IMR-90 (cell line): ENCODE measurements at regions not wholly inside any gene's neighbourhood (a gene's known extent, or its start where the extent isn't known, plus 50 kb on each side); places are given as distances from the start of the nearest gene placed in this dataset.

Experiments used
- ATAC-seq: fragments of 200-7000 bp; cut with Tn5 transposase; 2 replicates; pipeline ENCODE4 v1.9.1; 2020; ENCODE audit warnings: low read depth, mild to moderate bottlenecking, moderate library complexity
- BruUV-seq: library from RNA; stranded (reverse); fragments of 400-500 nt; replicated peaks from 2 replicates; lab custom pipeline; 2021; lab: Mats Ljungman, UMichigan
- CTCF ChIA-PET: fragments of 300-600 bp; formaldehyde crosslinking; extraction: SDS; loops from one replicate; lab custom pipeline; 2021; ENCODE audit warnings: antibody characterized with exemption; lab: Yijun Ruan, JAX
- POLR2A ChIA-PET: fragments of 300-600 bp; sonication (Branson Sonifier 250); formaldehyde crosslinking; loops from one replicate; lab custom pipeline; 2022; ENCODE audit warnings: antibody characterized with exemption; ENCODE audit not compliant: unreplicated experiment; lab: Charles Lee
- DNase-seq: peaks from one replicate; pipeline ENCODE4 v3.0.0; 2013
- H2AFZ ChIP-seq: replicated peaks from 2 replicates; pipeline ENCODE3; 2013; ENCODE audit warnings: low read length, mild to moderate bottlenecking; ENCODE audit not compliant: poor library complexity
- H2AK5ac ChIP-seq: 2 replicates; pipeline ENCODE4 v1.6.1; 2013; ENCODE audit warnings: low read depth, low read length, inconsistent platforms
- H2AK9ac ChIP-seq: replicated peaks from 2 replicates; pipeline ENCODE3; 2013; ENCODE audit warnings: mild to moderate bottlenecking, low read depth, low read length, moderate library complexity; ENCODE audit not compliant: poor library complexity
- H2BK120ac ChIP-seq: 2 replicates; pipeline ENCODE4 v1.6.1; 2013; ENCODE audit warnings: low read depth, low read length, inconsistent platforms
- H2BK15ac ChIP-seq: 3 replicates; pipeline ENCODE4 v1.6.1; 2013; ENCODE audit warnings: low read depth, low read length, inconsistent platforms
- H2BK20ac ChIP-seq: 2 replicates; pipeline ENCODE4 v1.6.1; 2013; ENCODE audit warnings: low read depth, mild to moderate bottlenecking, inconsistent platforms, low read length, moderate library complexity
- H2BK5ac ChIP-seq: 2 replicates; pipeline ENCODE4 v1.6.1; 2013; ENCODE audit warnings: mild to moderate bottlenecking, low read depth, low read length, inconsistent platforms; ENCODE audit not compliant: poor library complexity, severe bottlenecking
- H3K14ac ChIP-seq: replicated peaks from 2 replicates; pipeline ENCODE4 v1.6.1; 2013; ENCODE audit warnings: low read depth, low read length, inconsistent platforms
- H3K18ac ChIP-seq: 2 replicates; pipeline ENCODE4 v1.6.1; 2013; ENCODE audit warnings: low read depth, low read length, control low read depth
- H3K23ac ChIP-seq: 2 replicates; pipeline ENCODE4 v1.6.1; 2013; ENCODE audit warnings: low read depth, low read length, inconsistent platforms
- H3K27ac ChIP-seq: 2 replicates; pipeline ENCODE4 v1.5.1; 2013; ENCODE audit warnings: mild to moderate bottlenecking, control low read depth, low read length; ENCODE audit not compliant: insufficient read depth
- H3K27me3 ChIP-seq: 2 replicates; pipeline ENCODE4 v1.6.1; 2013; ENCODE audit warnings: low read length; ENCODE audit not compliant: control insufficient read depth, insufficient read depth
- H3K36me3 ChIP-seq: 2 replicates; pipeline ENCODE4 v1.6.1; 2013; ENCODE audit warnings: low read length, mixed read lengths; ENCODE audit not compliant: control insufficient read depth, insufficient read depth
- H3K4ac ChIP-seq: 2 replicates; pipeline ENCODE4 v1.6.1; 2013; ENCODE audit warnings: low read depth, low read length, inconsistent platforms
- H3K4me1 ChIP-seq: 2 replicates; pipeline ENCODE4 v1.6.1; 2013; ENCODE audit warnings: low read length, mixed read lengths; ENCODE audit not compliant: control insufficient read depth, insufficient read depth
- H3K4me2 ChIP-seq: 2 replicates; pipeline ENCODE4 v1.6.1; 2013; ENCODE audit warnings: low read depth, mild to moderate bottlenecking, control low read depth, low read length, moderate library complexity
- H3K4me3 ChIP-seq: 2 replicates; pipeline ENCODE4 v1.5.1; 2013; ENCODE audit warnings: low read depth, mild to moderate bottlenecking, control low read depth, low read length, moderate library complexity; ENCODE audit not compliant: insufficient read depth
- H3K56ac ChIP-seq: 2 replicates; pipeline ENCODE4 v1.6.1; 2013; ENCODE audit warnings: low read length, inconsistent platforms; ENCODE audit not compliant: insufficient read depth; ENCODE audit errors: extremely low read depth
- H3K79me1 ChIP-seq, 2 experiments: 2 replicates each; pipeline ENCODE4 v1.6.1; 2013; ENCODE audit warnings: low read length in 2 of 2, inconsistent platforms in 1 of 2, low read depth in 1 of 2
- H3K9ac ChIP-seq: 2 replicates; pipeline ENCODE4 v1.6.1; 2013; ENCODE audit warnings: low read depth, low read length, control low read depth
- H3K9me1 ChIP-seq: 2 replicates; pipeline ENCODE4 v1.6.1; 2013; ENCODE audit warnings: low read length, inconsistent platforms; ENCODE audit not compliant: insufficient read depth
- H3K9me3 ChIP-seq: 2 replicates; pipeline ENCODE4 v1.6.1; 2013; ENCODE audit warnings: low read length; ENCODE audit not compliant: control insufficient read depth, insufficient read depth
- H4K20me1 ChIP-seq: 2 replicates; pipeline ENCODE4 v1.6.1; 2013; ENCODE audit warnings: low read length, inconsistent platforms; ENCODE audit not compliant: insufficient read depth
- H4K5ac ChIP-seq: 2 replicates; pipeline ENCODE4 v1.6.1; 2013; ENCODE audit warnings: mild to moderate bottlenecking, low read depth, low read length, control low read depth
- H4K8ac ChIP-seq, 2 experiments: 2 replicates each; pipeline ENCODE4 v1.6.1; 2013; ENCODE audit warnings: low read depth in 2 of 2, low read length in 2 of 2, control low read depth in 1 of 2, inconsistent platforms in 1 of 2
- H4K91ac ChIP-seq: 2 replicates; pipeline ENCODE4 v1.6.1; 2013; ENCODE audit warnings: low read depth, low read length, inconsistent platforms; ENCODE audit not compliant: insufficient read depth
- CEBPB ChIP-seq: IDR thresholded peaks from 2 replicates; pipeline ENCODE4 v1.6.1; 2012; ENCODE audit warnings: low read depth, low read length, improper control_type of control experiment
- CHD1 ChIP-seq: IDR thresholded peaks from 2 replicates; pipeline ENCODE4 v1.6.1; 2012; ENCODE audit warnings: low read depth, low read length, improper control_type of control experiment
- FOS ChIP-seq: fragments of 150-350 bp; IDR thresholded peaks from 2 replicates; pipeline ENCODE4 v1.6.1; 2016; ENCODE audit warnings: low read depth, low read length
- MAZ ChIP-seq: IDR thresholded peaks from 2 replicates; pipeline ENCODE4 v1.6.1; 2012; ENCODE audit warnings: low read depth, mild to moderate bottlenecking, low read length, improper control_type of control experiment, moderate library complexity, borderline replicate concordance
- SMC3 ChIP-seq: fragments of 150-350 bp; IDR thresholded peaks from 2 replicates; pipeline ENCODE4 v1.6.1; 2016; ENCODE audit warnings: low read depth, mild to moderate bottlenecking, antibody characterized with exemption, low read length, moderate library complexity
- USF2 ChIP-seq: fragments of 150-350 bp; IDR thresholded peaks from 2 replicates; pipeline ENCODE4 v1.6.1; 2017; ENCODE audit warnings: mild to moderate bottlenecking, antibody characterized with exemption, low read length, low read depth
- WGBS, 2 experiments: methylation state at CpG; one replicate each; pipeline versions ENCODE4 v1.1.5 to v1.1.7; 2013; ENCODE audit warnings: missing lambda C conversion rate in 2 of 2; ENCODE audit not compliant: insufficient read length in 1 of 2; ENCODE audit errors: extremely low coverage in 2 of 2; 5-methylcytosine and 5-hydroxymethylcytosine counted together
- dilution Hi-C: fragments of 300-500 bp; cut with HindIII; formaldehyde crosslinking; loops from one replicate; pipeline ENCODE4 v1.14.3; 2018; ENCODE audit warnings: low sequenced_read_pairs; ENCODE audit not compliant: unreplicated experiment
- in situ Hi-C: fragments of 300-500 bp; cut with MboI; formaldehyde crosslinking; loops from 3 replicates; pipeline ENCODE4 v1.14.3; 2019; ENCODE audit warnings: low sequenced_read_pairs, inconsistent platforms, mixed read lengths
- intact Hi-C: fragments of 100-400 bp; cut with micrococcal nuclease; formaldehyde crosslinking; loops from 2 replicates; pipeline ENCODE4 v1.10.0; 2022

- no TSS peak for BruUV-seq
- no peak overlapping the region for H3K27ac ChIP-seq
- no peak overlapping the region for H4K91ac ChIP-seq
- no peak overlapping the region for H4K8ac ChIP-seq
- TF ChIP-seq SMC3: no peak
- TF ChIP-seq FOS: no peak
- TF ChIP-seq CEBPB: no peak
- TF ChIP-seq CHD1: no peak
- TF ChIP-seq MAZ: no peak
- peak; percentile 83 for TF ChIP-seq USF2
- H3K79me1 ChIP-seq: no peaks in the 10 kb centered on the region
- no CpG with 5 or more reads among the region's 2 CpGs for WGBS, 2 experiments
- H2BK5ac ChIP-seq: no peak overlapping the region
- ChIA-PET CTCF (no interaction called here), POLR2A (no interaction called here)
- H3K14ac ChIP-seq: no peak overlapping the region
- no peak overlapping the region for H3K4me2 ChIP-seq
- no peak overlapping the region for H3K4me3 ChIP-seq
- H2BK120ac ChIP-seq: no peak overlapping the region
- H2BK20ac ChIP-seq: no peak overlapping the region
- no peaks in the 10 kb centered on the region for H3K27me3 ChIP-seq
- no peak overlapping the region for H3K4ac ChIP-seq
- ATAC-seq (0 out of 2 replicates have a peak, but pooled peaks have one; percentile 27), DNase-seq (peak; percentile 2)
- no peak overlapping the region for H2AK9ac ChIP-seq
- no peak overlapping the region for H2AFZ ChIP-seq
- no peak overlapping the region for H2AK5ac ChIP-seq
- no peak overlapping the region for H3K56ac ChIP-seq
- H2BK15ac ChIP-seq: no peak overlapping the region
- no peaks in the 10 kb centered on the region for H4K20me1 ChIP-seq
- dilution Hi-C loops: no loop called here
- no peak overlapping the region for H3K9ac ChIP-seq
- H3K23ac ChIP-seq: no peak overlapping the region
- H3K9me3 ChIP-seq: no peaks in the 10 kb centered on the region
- H3K18ac ChIP-seq: no peak overlapping the region
- H3K36me3 ChIP-seq: no peaks in the 10 kb centered on the region
- intact Hi-C loops: no loop called here
- H3K9me1 ChIP-seq: no peaks in the 10 kb centered on the region
- in situ Hi-C loops: no loop called here
- no peaks in the 10 kb centered on the region for H3K4me1 ChIP-seq
- no peak overlapping the region for H4K5ac ChIP-seq
Observed at GRCh38 chr2:58870704-58871103, 629.6 kb upstream of the FANCL start.
